GM20000 (cell line): ENCODE measurements at regions not wholly inside any gene's neighbourhood (a gene's known extent, or its start where the extent isn't known, plus 50 kb on each side); places are given as distances from the start of the nearest gene placed in this dataset.

Experiments used
- DNase-seq: peaks from one replicate; pipeline ENCODE4 v3.0.0; 2012; ENCODE audit warnings: low spot score
- CTCF ChIP-seq: IDR thresholded peaks from 2 replicates; pipeline ENCODE4 v1.5.1; 2012; ENCODE audit warnings: mild to moderate bottlenecking, control low read depth; ENCODE audit errors: extremely low read depth, missing control alignments

- no peak for TF ChIP-seq CTCF
- DNase-seq = no peak
These were observed 210.5 kb downstream of the BCAT1 start for GRCh38 chr12:24738441-24738840.

GRCh38 chr12:24731596-24731995 lies 217.3 kb downstream of the BCAT1 start:
- DNase-seq = no peak
- TF ChIP-seq CTCF = no peak

GRCh38 chr12:24730489-24730896 lies 218.4 kb downstream of the BCAT1 start:
- no peak for DNase-seq
- no peak for TF ChIP-seq CTCF

GRCh38 chr12:24728826-24729225 lies 220.1 kb downstream of the BCAT1 start:
- DNase-seq = no peak

GRCh38 chr12:24728366-24728765 lies 220.5 kb downstream of the BCAT1 start:
- DNase-seq = peak; percentile 20
- no peak for TF ChIP-seq CTCF

More at GRCh38 chr12:24728826-24729225, 220.1 kb downstream of the BCAT1 start:
- no peak for TF ChIP-seq CTCF

GRCh38 chr12:24725616-24726015 lies 223.3 kb downstream of the BCAT1 start:
- DNase-seq = no peak
- no peak for TF ChIP-seq CTCF

- TF ChIP-seq CTCF = no peak
- DNase-seq = no peak
These were observed 224.1 kb downstream of the BCAT1 start for GRCh38 chr12:24724814-24725213.

- no peak for DNase-seq
- TF ChIP-seq CTCF = no peak
These were observed 225.1 kb downstream of the BCAT1 start for GRCh38 chr12:24723759-24724158.
